Thymus (tissue), 11 donors: ENCODE measurements at regions not wholly inside any gene's neighbourhood (a gene's known extent, or its start where the extent isn't known, plus 50 kb on each side); places are given as distances from the start of the nearest gene placed in this dataset.

Source experiments
- DNase-seq, 9 donors: peaks; one replicate each; pipeline ENCODE4 v3.0.0-alpha.2; 2013; ENCODE audit warnings: low spot score in 9 of 9, low read depth in 6 of 9, missing footprints in 1 of 9
- H3K27ac ChIP-seq, 2 donors: one replicate each; pipeline ENCODE4 v1.5.1; 2013; ENCODE audit warnings: control low read depth in 1 of 2, low read depth in 1 of 2, low read length in 1 of 2, mild to moderate bottlenecking in 1 of 2, moderate library complexity in 1 of 2
- H3K27me3 ChIP-seq, 2 donors: one replicate each; pipeline ENCODE4 v1.5.1; 2013; ENCODE audit warnings: low read length in 1 of 2; ENCODE audit not compliant: control insufficient read depth in 2 of 2, insufficient read depth in 1 of 2
- H3K36me3 ChIP-seq, 2 donors: one replicate each; pipeline ENCODE4 v1.5.1; 2013; ENCODE audit warnings: low read length in 1 of 2, mild to moderate bottlenecking in 1 of 2, moderate library complexity in 1 of 2; ENCODE audit not compliant: control insufficient read depth in 2 of 2, insufficient read depth in 2 of 2
- H3K4me1 ChIP-seq, 2 donors: one replicate each; pipeline ENCODE4 v1.5.1; 2013; ENCODE audit warnings: low read length in 2 of 2; ENCODE audit not compliant: control insufficient read depth in 2 of 2, insufficient read depth in 2 of 2
- H3K4me3 ChIP-seq, 2 donors: one replicate each; pipeline ENCODE4 v1.5.1; 2013; ENCODE audit warnings: low read length in 2 of 2, control low read depth in 1 of 2, mild to moderate bottlenecking in 1 of 2
- H3K9me3 ChIP-seq, 2 donors: one replicate each; pipeline ENCODE4 v1.5.1; 2013; ENCODE audit warnings: low read length in 1 of 2, mild to moderate bottlenecking in 1 of 2; ENCODE audit not compliant: control insufficient read depth in 2 of 2, insufficient read depth in 1 of 2
- WGBS: extraction: QIAGEN DNeasy Blood & Tissue Kit; methylation state at CpG from one replicate; pipeline ENCODE4 v1.1.7; 2013; 5-methylcytosine and 5-hydroxymethylcytosine counted together
- donor health status: healthy.

GRCh38 chr3:180179562-180179961 is 142.8 kb upstream of the PEX5L start:
- 88% methylated on average over 2 of the region's 2 CpGs for WGBS
- Histone ChIP-seq H3K27ac (no peak overlapping the region), H3K36me3 (no peaks in the 10 kb centered on the region), H3K9me3 (no peaks in the 10 kb centered on the region), H3K4me1 (no peaks in the 10 kb centered on the region), H3K4me3 (no peak overlapping the region), H3K27me3 (no peaks in the 10 kb centered on the region)
- no peak for DNase-seq

- H3K4me3 ChIP-seq = no peak overlapping the region
- H3K9me3 ChIP-seq = no peaks in the 10 kb centered on the region
- no peak for DNase-seq
- H3K4me1 ChIP-seq = no peaks in the 10 kb centered on the region
- no peaks in the 10 kb centered on the region for H3K36me3 ChIP-seq
- H3K27me3 ChIP-seq = no peaks in the 10 kb centered on the region
- WGBS = 92% methylated on average over 3 of the region's 3 CpGs
- H3K27ac ChIP-seq = no peak overlapping the region
Observed at GRCh38 chr3:180180795-180181194, 144.1 kb upstream of the PEX5L start.

- DNase-seq = no peak
- no peaks in the 10 kb centered on the region for H3K9me3 ChIP-seq
- H3K36me3 ChIP-seq = no peaks in the 10 kb centered on the region
- H3K27ac ChIP-seq = no peak overlapping the region
- H3K4me3 ChIP-seq = no peak overlapping the region
- no peaks in the 10 kb centered on the region for H3K27me3 ChIP-seq
- H3K4me1 ChIP-seq = no peaks in the 10 kb centered on the region
Observed at GRCh38 chr3:180181387-180181786, 144.7 kb upstream of the PEX5L start.

GRCh38 chr3:180183346-180183745 is 146.6 kb upstream of the PEX5L start:
- H3K27me3 ChIP-seq = no peaks in the 10 kb centered on the region
- H3K27ac ChIP-seq = no peak overlapping the region
- no peaks in the 10 kb centered on the region for H3K9me3 ChIP-seq
- WGBS = 79% methylated on average over 3 of the region's 3 CpGs
- H3K36me3 ChIP-seq = no peaks in the 10 kb centered on the region
- no peaks in the 10 kb centered on the region for H3K4me1 ChIP-seq
- H3K4me3 ChIP-seq = no peak overlapping the region
- no peak for DNase-seq

- no peak for DNase-seq
- Histone ChIP-seq H3K4me1 (no peaks in the 10 kb centered on the region), H3K27me3 (no peaks in the 10 kb centered on the region), H3K4me3 (no peak overlapping the region), H3K36me3 (no peaks in the 10 kb centered on the region), H3K9me3 (no peaks in the 10 kb centered on the region), H3K27ac (no peak overlapping the region)
- 83% methylated on average over 2 of the region's 2 CpGs for WGBS
Observed at GRCh38 chr3:180184816-180185215, 148.1 kb upstream of the PEX5L start.

GRCh38 chr3:180185650-180186049 is 148.9 kb upstream of the PEX5L start:
- H3K27me3 ChIP-seq = no peaks in the 10 kb centered on the region
- H3K9me3 ChIP-seq = no peaks in the 10 kb centered on the region
- 98% methylated on average over 2 of the region's 2 CpGs for WGBS
- no peak overlapping the region for H3K27ac ChIP-seq
- no peak for DNase-seq
- H3K4me1 ChIP-seq = no peaks in the 10 kb centered on the region
- no peak overlapping the region for H3K4me3 ChIP-seq
- H3K36me3 ChIP-seq = no peaks in the 10 kb centered on the region

GRCh38 chr3:180188512-180189309 is 152.0 kb upstream of the PEX5L start:
- 66% methylated on average over 2 of the region's 2 CpGs for WGBS
- H3K9me3 ChIP-seq = no peaks in the 10 kb centered on the region
- no peaks in the 10 kb centered on the region for H3K36me3 ChIP-seq
- H3K27ac ChIP-seq = no peak overlapping the region
- H3K27me3 ChIP-seq = no peaks in the 10 kb centered on the region
- no peak overlapping the region for H3K4me3 ChIP-seq
- no peak for DNase-seq
- H3K4me1 ChIP-seq = no peaks in the 10 kb centered on the region

- Histone ChIP-seq H3K4me3 (no peak overlapping the region), H3K27me3 (no peaks in the 10 kb centered on the region), H3K4me1 (no peaks in the 10 kb centered on the region), H3K36me3 (no peaks in the 10 kb centered on the region), H3K27ac (no peak overlapping the region), H3K9me3 (no peaks in the 10 kb centered on the region)
- WGBS = 88% methylated on average over 3 of the region's 3 CpGs
- DNase-seq = no peak
Observed at GRCh38 chr3:180189310-180189648, 152.5 kb upstream of the PEX5L start.

- Histone ChIP-seq H3K36me3 (no peaks in the 10 kb centered on the region), H3K27me3 (no peaks in the 10 kb centered on the region), H3K27ac (no peak overlapping the region), H3K4me3 (no peak overlapping the region), H3K4me1 (no peaks in the 10 kb centered on the region), H3K9me3 (no peaks in the 10 kb centered on the region)
- WGBS = 97% methylated on average over 1 of the region's 1 CpG
- no peak for DNase-seq
Observed at GRCh38 chr3:180196658-180197057, 159.9 kb upstream of the PEX5L start.
